Hematopoietic multipotent progenitor cell treated with erythropoietin and hydrocortisone succinate and interleukin-3 and kit ligand, for 15 days (in vitro differentiated cells): ENCODE measurements at regions not wholly inside any gene's neighbourhood (a gene's known extent, or its start where the extent isn't known, plus 50 kb on each side); places are given as distances from the start of the nearest gene placed in this dataset.
"Not testable (repeated sequence)": the region's sequence is repeated elsewhere in the genome, so short reads cannot be mapped to it uniquely, and the experiment has no call there.

Source experiments
- DNase-seq: peaks from one replicate; pipeline ENCODE4 v3.0.0-alpha.2; 2015; ENCODE audit warnings: low spot score

DNA sequence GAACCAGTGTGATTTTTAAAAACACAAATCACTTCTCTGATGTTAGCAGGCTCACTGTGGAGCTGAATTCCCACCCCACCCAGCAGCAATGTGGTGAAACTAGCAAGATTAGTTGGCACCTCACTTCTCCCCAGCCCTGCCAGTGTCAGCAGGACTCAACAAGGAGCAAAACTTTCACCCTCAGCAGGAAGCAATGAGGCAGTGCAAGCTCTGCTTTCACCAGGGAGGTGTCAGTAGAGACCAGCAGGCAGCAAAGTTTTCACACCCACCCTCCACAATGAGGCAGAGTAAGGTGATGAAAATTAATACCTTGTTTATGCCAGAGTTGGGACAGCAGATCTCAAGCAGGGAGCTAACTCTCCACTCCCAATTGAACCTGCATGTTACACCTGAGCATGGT, 565.0 kb downstream of the CETN3 start:
- no peak for DNase-seq

DNA sequence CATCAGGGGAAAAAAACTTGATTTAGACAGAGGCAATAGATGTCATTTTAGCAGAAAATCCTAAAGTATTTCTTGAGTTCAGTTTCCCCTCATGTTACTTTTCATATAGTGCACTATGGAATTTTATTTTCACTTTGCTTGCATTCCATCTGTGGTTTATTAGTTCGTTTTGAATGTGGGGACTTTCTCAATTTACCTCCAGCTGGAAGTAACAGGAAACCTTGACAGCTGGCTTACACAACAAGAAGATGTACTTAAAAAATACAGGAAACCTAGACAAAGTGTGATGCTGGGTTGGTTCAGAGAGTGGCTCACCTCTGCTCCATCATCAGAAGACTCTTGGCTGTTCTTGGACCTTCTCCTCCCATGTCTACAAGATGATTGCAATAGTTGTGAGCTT, 567.0 kb downstream of the CETN3 start:
- DNase-seq = no peak

DNA sequence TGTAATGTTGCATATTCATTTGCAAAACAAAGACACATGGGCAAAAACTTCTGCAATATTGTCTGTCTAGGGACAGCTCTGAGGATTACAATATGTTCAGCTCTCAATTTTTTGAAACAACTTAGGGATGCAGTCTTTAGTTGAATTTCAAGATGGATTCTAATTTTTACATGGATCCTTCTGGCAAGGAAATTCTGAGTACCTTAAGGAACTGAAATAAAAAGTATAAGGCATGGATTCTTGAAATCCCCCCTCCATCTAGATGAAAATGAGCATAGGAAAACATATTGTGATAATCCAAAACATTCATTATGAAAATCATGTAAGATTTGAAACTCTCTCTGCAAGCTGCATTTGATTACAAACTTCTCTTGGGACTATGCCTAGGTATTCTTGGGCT, 568.6 kb downstream of the CETN3 start:
- no peak for DNase-seq

DNA sequence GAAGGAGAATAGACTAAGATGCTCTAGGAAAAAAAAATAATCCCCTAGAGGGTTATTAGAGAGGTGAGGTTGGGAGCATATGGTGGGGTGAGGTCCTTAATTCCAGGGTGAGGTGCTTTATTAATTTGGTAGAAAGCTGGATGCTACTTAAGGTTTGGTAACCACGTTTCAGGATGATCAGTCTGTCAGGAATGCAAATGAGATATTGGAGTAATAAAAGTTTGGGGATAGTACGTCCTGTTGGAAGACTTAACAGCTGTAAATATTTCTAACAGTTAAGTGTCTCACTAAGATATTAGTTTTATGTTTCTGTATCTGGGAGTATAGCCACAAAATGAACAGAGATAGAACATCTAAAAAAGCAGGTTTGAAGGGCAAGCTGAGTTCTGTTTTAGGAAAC, 578.9 kb downstream of the CETN3 start:
- DNase-seq = no peak

DNA sequence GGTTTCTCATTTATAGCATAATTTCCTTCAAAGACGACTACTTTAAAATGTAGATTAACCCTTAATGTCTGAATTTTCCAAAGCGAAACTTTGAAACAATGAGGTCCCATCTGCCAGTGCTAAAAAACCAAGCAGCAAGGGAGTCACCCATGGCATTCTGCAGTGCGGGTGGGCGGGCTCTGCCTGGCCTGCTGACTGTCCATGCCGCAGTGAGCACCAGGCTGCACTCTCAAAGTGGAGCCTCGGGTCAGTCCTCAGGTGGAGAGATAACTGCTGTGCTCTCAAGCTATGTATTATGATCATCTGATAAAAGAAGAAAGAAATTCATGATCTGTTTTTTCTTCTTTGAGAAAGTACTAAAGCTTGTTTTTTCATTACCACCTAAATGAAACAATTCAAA, 581.6 kb downstream of the CETN3 start:
- no peak for DNase-seq

DNA sequence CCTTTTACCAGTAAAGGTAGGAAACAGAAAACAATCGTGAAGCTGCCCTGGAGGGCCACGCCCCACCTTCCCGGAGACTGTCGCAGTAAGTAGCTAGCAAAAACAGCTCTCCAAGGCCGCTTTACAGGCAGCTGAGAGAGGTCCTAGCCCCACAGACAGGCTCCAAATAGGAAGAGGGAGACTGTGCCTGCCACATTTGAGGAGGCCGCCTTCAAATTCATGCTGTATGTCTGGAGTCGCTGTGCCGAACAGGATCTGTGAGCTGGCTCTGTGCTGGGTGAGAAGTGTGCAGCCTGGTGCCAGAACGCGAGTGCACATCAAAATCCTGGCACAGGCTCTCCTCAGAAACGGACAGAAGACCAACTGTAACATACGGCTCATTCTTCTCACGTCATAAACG, 582.2 kb downstream of the CETN3 start:
- DNase-seq = no peak

DNA sequence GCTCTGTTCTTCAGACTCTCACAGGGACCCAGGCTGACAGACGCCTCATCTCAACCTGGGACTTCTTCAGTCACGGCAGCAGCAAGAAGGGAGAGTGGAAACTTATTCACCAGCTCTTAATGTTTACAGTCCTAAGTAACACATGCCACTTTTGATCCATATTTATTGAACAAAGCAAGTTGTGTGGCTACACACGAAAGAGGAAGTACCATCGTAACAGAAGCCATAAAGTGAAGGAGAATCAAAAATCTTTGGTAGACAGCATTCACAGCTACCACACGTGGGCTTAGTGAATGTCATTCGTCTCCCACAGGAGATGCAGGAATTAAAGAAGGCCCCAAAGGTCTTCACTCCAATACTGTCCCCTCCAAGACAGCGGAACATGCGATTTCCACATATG, 582.6 kb downstream of the CETN3 start:
- DNase-seq = no peak

DNA sequence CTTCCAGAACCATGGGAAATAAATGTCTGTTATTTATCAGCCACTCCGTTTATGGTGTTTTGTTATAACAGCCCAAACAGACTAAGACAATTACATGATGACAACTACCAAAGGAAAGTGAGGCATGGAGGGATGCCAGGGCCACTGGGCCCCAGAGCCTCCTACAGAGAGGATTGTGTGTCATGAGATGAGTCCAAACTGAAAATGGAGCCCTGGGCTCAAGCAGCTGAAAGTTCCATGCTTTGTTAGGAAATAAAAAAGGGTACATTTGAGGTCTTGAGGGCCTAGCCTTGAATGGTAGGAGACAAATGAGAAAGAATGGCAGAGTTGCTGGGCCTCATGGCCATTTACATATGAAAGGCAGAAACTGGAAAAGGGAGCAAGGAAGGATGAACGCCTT, 586.5 kb downstream of the CETN3 start:
- DNase-seq = no peak

DNA sequence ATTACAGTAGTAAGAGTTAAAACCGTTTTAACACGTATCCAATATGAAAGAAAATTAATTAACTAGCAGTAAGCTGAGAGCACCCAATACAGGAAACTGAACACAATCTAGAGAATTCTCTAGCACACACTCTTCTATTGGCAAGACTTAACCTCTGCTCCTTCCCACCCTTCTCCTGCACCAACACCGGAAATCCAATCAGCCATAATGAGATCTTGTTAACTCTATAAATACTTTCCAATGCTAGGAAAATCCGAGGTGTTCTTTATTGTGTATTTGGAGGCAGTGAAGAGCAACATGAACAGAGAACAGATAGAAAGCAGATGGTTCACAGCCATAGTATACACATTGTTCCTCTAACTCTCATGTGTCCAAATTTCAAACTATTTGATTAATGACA, 591.7 kb downstream of the CETN3 start:
- DNase-seq = no peak

DNA sequence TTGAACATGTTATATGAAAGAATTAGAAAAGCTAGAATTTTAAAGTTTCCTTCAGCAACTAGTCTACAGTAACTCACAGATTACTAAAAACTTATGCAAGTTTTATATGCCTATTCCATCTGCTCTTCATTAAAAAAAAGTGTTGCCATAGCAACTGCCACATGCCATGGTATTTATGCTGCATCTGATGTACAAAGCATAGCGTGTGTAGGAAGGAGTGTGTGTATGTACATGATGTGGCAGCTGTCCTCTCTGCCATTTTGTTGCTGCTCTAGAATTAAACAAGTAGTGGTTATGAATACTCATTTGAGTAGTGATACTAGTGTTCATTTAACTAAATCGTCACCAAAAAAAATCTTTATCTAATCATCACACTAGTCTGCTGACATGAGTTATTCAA, 593.5 kb downstream of the CETN3 start:
- DNase-seq = no peak

DNA sequence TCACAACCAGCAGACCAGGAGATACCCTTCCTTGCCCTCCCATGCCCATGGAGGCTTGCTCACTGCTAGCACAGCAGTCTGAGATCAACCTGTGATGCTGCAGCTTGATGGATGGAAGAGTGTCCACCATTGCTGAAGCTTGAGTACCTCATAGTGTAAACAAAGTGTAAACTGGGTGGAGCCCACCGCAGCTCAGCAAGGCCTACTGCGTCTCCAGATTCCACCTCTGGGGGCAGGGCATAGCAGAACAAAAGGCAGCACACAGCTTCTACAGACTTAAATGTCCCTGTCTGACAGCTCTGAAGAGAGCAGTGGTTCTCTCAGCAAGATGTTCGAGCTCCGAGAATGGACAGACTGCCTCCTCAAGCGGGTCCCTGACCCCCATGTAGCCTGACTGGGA, 608.8 kb downstream of the CETN3 start:
- DNase-seq = not testable (repeated sequence)

DNA sequence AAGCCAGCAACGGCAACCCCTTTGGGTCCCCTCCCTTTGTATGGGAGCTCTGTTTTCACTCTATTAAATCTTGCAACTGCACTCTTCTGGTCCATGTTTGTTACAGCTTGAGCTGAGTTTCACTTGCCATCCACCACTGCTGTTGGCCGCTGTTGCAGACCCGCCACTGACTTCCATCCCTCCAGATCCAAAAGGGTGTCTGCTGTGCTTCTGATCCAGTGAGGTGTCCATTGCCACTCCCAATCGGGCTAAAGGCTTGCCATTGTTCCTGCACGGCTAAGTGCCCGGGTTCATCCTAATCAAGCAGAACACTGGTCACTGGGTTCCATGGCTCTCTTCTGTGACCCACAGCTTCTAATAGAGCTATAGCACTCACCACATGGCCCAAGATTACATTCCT, 615.1 kb downstream of the CETN3 start:
- DNase-seq = not testable (repeated sequence)

DNA sequence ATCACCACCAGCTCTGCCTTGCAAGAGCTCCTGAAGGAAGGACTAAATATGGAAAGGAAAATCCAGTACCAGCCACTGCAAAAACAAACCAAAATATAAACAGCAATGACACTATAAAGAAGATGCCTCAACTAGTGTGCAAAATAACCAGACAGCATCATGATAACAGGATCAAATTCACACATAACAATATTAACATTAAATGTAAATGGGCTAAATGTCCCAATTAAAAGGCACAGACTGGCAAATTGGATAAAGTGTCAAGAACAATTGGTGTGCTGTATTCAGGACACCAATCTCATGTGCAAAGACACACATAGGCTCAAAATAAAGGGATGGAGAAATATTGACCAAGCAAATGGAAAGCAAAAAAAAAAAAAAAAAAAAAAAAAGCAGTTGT, 629.8 kb downstream of the CETN3 start:
- not testable (repeated sequence) for DNase-seq

DNA sequence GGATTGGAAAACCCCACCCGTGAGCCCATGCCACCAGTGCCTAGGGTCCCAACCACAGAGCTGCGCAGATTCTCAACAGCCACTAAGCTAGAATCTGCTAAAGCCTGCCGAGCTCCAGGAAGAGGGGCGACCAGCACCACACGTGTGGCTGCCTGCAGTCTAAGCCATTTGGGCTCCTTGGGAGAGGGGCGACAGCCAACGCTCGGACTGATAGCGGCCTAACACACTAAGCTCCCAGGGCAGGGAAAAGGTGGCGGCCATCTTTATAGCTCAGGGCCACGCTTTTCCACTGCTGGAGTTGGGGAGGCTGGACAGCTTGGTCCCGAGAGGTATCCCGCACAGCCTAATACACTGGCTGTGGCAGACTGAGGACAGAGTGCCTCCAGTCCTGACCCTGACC, 631.8 kb downstream of the CETN3 start:
- DNase-seq = no peak

DNA sequence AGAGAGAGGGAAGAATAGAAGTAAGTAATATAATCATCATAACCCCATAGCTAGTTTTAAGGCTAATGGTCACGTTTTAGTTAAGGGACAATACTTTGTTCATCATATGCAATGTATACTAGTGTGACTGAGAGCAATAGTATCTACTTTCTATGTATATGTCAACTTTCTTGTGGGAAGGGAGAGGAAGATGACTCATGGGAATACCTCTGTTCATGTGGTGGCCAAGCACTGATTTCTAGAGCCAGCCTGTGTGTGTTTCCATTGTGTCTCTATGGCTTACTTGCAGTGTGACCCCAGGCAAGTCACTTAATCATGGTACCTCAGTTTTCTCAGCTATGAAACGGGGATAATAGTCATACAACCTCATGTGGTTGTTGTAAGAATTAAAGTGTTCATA, 639.6 kb downstream of the CETN3 start:
- DNase-seq = no peak

DNA sequence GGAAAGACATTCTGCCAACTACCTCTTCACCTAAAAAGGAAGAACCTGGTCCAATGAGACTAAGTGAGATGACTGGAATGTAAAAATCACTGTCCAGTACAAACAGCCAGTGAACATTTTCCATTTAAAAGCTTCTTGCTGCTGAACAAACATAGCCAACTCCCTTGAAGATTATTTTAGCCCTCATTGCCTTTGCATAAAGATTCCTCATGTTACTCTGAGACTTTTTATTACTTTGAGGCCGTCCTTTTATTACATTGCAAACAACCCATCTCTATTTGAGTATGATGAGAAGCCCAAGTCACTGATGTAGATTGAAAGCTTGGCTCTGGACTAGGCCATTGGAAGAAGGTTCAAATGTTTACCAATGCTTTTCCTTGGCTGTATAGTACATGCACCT, 649.8 kb downstream of the CETN3 start:
- no peak for DNase-seq

DNA sequence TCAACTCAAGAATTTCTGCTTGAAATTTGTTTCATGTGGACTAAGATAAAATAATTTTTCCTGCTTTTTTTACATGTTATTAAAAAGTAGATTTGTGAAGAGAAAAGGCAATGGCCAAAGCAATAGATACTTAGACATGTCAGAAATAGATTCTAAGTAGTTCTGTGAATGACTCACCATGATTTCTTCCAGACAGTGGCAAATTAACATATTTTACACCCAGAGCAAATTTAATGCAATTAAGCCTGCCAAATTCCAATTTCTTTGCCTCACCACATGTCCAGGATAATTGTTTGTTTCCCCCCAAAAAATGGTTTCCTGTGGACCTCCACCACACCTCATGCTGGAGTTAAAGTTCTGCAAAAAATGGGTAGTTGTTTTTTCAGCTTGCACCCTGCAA, 651.4 kb downstream of the CETN3 start:
- no peak for DNase-seq

DNA sequence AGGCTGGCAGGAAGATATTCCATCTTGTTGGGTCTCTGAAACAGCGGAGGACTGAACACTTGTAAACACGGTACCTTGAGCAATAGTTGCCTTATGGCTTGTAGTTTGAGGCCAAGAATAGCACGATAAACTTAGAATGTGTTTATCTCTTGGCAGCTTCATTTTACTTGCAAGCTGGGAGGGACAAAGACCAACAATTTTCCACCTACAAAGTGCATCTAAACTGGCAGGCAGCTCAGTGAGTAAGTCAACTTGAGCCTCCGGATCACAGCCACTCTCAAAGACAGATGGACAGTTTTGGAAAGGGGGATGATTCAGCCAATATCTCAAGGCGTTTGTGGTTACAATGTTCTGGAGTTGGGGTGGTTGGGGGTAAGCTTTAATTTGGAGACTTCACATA, 652.6 kb downstream of the CETN3 start:
- no peak for DNase-seq

DNA sequence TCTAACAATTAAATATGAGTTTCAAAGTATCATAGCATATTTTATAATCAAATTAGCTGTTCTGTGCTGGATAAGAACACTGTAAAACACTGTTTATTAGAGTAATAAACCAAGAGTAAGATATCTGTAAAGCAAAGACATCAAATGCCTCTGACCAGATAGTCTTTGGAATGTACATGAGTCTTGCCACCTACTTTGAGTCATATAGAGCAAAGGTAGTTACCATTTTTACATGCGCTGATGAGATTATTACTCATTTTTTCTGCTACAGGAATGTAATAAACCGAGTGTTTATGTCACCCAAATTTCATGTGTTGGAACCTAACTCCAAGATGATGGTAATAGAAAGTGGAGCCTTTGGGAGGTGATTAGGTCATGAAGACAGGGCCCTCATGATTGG, 654.5 kb downstream of the CETN3 start:
- no peak for DNase-seq

DNA sequence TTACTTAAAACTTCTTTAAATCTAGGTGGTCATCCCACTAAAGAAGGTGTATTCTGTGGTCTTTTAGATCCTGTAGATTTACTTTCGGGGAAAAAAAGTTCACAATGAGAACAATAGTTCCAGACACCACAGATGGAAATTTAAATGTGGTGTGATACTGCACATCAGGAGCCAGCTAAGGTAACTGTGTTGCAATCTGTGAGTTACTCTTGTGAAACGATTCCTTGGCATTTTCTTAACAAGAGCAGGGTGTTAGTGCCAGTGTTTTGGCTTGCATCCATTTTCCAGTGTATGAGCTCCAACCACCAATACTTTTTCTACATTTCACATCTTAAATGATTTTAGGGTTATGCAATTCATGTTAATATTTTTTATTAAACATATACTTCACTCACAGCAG, 674.5 kb downstream of the CETN3 start:
- DNase-seq = no peak

DNA sequence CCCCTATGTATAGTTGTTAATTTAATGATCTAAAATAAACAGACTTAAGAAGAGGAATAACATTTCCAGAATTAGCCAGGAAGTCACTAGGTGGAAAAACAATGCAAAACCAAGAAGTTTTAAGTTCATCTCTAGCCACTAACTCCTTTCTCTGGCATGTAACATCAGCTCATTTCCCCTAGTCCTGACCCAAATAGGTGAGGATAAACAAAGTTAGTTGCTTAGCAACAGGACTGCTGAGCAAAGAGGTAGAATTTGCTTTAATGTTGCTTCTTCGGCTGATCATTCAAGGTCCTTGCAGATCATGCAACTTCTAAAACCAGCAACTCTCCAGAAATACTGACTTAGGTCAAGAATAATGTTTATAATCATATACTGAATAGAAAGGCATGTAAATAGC, 675.8 kb downstream of the CETN3 start:
- no peak for DNase-seq

DNA sequence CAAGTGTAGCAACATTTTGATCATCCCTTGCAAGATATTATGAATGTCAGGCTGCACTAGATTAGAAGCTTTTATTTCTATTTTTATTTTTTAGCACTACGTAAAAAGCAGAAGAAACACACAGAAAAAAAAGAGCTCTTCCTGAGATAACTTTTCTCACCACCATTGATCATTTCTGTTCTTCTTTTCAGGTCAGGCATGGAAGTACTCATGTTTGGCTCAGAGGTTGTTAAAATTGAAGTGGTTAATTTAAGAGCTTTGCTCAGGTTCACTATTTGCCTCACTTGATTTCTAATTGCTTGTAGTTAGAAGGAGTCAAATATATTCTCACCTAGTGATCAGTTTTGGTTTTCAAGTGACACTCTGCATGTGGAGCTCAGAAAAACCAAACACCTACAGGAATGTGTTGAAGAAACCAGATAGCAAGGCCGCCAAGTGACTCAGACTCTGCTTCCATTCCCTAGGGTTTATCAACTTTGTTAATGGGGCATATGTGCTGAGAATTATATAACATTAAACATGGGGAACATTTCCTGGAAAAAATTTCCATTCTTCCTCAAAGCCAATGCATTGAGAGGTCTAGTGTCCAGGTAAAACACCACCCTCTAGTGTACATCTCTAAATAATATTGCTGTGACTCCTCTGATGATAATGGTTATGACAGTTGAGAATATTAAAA, 679.8 kb downstream of the CETN3 start:
- no peak for DNase-seq

DNA sequence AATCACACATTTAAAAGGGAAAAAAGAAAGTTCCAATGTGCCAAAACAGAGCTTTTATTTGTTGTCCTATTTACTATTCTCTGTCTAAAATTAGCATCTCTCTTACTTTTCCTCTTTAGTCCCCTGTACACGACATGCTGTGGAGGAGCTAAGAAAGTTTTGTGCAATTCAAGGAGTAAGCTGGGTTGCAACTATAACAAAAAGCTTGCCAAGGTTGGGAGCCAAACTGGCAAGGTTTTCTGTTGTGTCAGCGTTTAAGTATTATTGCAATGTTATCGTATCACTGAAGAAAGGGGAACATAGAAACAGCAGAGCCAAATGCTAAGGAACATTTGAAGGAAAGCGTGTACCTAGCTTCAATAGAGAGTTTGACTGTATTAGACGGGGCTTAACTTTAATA, 680.8 kb downstream of the CETN3 start:
- DNase-seq = no peak

DNA sequence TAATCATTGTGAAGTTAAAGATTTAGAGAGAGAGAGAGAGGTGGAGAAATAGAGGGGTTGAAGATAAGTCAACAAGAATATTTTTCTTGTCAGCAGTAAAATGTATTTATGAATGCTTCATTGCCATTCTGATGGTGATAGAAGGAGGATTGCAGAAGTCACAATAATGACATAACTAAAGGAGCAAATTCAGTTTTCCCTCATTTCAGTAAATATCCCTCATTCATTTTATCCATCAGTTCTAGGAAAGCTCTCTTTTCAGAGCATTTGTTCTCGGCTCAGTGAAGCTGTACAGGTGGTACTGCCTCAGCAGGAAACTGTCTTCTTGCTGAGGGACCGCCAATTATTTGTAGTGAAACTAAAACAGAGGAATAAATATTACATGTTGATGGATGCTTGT, 681.4 kb downstream of the CETN3 start:
- no peak for DNase-seq
